Muscle of leg (tissue), 3 donors: ENCODE measurements at regions not wholly inside any gene's neighbourhood (a gene's known extent, or its start where the extent isn't known, plus 50 kb on each side); places are given as distances from the start of the nearest gene placed in this dataset.

ENCODE experiments used
- DNase-seq: peaks from one replicate; pipeline ENCODE4 v3.0.0; 2013
- H3K27ac ChIP-seq: one replicate; pipeline ENCODE4 v1.5.1; 2013; ENCODE audit warnings: mild to moderate bottlenecking, low read length, control low read depth
- H3K27me3 ChIP-seq: one replicate; pipeline ENCODE4 v1.6.1; 2013; ENCODE audit warnings: low read length; ENCODE audit not compliant: control insufficient read depth, insufficient read depth
- H3K36me3 ChIP-seq: one replicate; pipeline ENCODE4 v1.6.1; 2013; ENCODE audit warnings: low read length; ENCODE audit not compliant: control insufficient read depth, insufficient read depth
- H3K4me1 ChIP-seq: one replicate; pipeline ENCODE4 v1.6.1; 2013; ENCODE audit warnings: low read length; ENCODE audit not compliant: control insufficient read depth, insufficient read depth
- H3K4me3 ChIP-seq: one replicate; pipeline ENCODE4 v1.5.1; 2013; ENCODE audit warnings: low read length, control low read depth
- H3K9me3 ChIP-seq: replicated peaks from 2 replicates; pipeline ENCODE4 v1.6.1; 2013; ENCODE audit warnings: low read depth, low read length; ENCODE audit not compliant: control insufficient read depth
- WGBS: methylation state at CpG from one replicate; pipeline ENCODE4 v1.1.5; 2013; ENCODE audit warnings: missing lambda C conversion rate; ENCODE audit not compliant: insufficient coverage; 5-methylcytosine and 5-hydroxymethylcytosine counted together

DNA sequence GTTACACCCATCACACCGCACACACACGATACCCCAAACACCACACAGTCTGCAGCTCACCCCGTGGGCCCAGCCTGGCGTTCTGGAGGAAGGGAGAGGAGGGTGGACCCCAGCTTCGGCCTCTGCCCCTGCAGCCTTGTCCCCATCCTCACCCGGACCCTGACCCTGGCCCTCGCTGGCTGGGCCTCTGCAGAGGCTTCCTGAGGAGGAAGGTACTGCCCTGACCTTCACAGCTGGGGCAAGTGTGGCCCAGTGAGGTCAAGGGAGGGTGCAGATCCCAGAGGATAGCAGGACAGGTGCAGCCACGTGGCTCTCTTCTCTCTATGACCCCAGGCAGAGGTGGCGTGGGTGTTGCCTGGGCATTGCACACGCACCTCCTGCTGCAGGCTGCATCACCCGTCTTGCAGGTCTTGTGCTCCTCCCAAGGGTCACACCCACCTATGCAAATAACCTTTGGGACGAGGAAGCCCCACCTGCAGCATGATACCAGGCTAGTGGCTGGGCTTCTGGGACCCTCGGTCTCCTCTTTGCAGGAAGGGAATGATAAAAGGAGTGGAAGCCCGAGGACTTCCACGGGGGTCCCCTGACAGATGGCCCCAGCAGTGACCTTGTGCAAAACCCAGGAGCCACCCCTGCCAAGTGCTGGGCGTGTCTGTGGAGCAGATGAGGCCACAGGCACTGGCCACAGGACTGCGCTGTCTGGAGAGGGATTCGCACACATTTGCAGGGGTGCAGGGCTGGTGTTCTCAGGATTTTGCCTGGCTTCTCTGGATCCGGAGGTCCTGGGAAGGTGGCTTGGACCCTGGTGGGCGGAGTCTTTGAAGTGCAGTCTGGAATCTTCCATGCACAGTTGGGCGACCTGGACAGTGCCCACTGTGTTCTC, 1241.5 kb downstream of the BRD1 start:
- peaks cover 7% of the 10 kb centered on the region for H3K4me1 ChIP-seq
- H3K27ac ChIP-seq = no peak overlapping the region
- DNase-seq = no peak
- no peak overlapping the region for H3K4me3 ChIP-seq
- 69% methylated on average over 10 of the region's 21 CpGs for WGBS
- H3K9me3 ChIP-seq = no peaks in the 10 kb centered on the region
- no peaks in the 10 kb centered on the region for H3K36me3 ChIP-seq
- no peaks in the 10 kb centered on the region for H3K27me3 ChIP-seq

DNA sequence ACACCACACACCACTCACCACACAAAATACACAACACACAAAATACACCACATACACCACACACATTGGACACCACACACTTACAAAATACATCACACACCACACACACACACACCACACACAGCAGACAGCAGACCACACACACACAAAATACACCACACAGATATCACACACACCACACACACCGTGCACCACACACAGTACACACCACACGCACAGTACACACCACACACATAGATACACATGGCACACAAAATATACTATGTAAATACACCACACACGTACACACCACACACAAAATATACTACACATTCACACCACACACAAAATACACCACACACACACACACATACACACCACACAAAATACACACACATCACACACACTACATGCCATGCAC, 1243.5 kb downstream of the BRD1 start:
- Histone ChIP-seq H3K36me3 (no peaks in the 10 kb centered on the region), H3K4me3 (no peak overlapping the region), H3K27ac (no peak overlapping the region), H3K9me3 (no peaks in the 10 kb centered on the region), H3K4me1 (peaks cover 18% of the 10 kb centered on the region), H3K27me3 (peaks cover 11% of the 10 kb centered on the region)
- WGBS = 93% methylated on average over 3 of the region's 3 CpGs
- DNase-seq = no peak

DNA sequence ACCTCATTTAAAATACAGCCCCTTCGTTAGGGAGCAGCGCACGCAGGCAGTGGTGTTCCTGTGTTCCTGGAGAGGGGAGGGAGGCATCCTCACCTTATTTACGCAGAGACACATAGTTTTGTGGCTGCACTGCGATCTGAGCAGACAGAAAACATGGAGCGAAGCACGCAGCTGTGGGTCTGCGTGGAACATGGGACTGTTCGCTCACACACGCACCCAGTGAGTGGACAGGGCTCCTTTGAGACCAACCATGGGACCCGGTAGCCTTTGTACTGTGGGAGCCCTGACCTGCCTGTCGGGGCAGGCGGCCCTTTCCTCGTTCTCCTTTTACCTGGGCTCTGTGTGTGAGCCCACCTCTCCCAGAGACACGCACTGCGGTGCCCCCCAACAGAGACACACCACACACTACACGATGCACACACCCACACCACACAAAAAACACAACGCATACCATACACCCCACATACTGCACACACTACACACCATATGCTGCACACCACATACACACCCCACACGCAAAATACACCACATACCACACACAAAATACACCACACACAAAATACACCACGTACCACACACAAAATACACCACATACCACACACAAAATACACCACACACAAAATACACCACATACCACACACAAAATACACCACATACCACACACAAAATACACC, 1245.7 kb downstream of the BRD1 start:
- H3K27ac ChIP-seq = no peak overlapping the region
- peaks cover 28% of the 10 kb centered on the region for H3K27me3 ChIP-seq
- no peak overlapping the region for H3K4me3 ChIP-seq
- H3K4me1 ChIP-seq = peaks cover 20% of the 10 kb centered on the region
- no peaks in the 10 kb centered on the region for H3K36me3 ChIP-seq
- no peaks in the 10 kb centered on the region for H3K9me3 ChIP-seq
- no peak for DNase-seq
- 48% methylated on average over 16 of the region's 20 CpGs for WGBS

DNA sequence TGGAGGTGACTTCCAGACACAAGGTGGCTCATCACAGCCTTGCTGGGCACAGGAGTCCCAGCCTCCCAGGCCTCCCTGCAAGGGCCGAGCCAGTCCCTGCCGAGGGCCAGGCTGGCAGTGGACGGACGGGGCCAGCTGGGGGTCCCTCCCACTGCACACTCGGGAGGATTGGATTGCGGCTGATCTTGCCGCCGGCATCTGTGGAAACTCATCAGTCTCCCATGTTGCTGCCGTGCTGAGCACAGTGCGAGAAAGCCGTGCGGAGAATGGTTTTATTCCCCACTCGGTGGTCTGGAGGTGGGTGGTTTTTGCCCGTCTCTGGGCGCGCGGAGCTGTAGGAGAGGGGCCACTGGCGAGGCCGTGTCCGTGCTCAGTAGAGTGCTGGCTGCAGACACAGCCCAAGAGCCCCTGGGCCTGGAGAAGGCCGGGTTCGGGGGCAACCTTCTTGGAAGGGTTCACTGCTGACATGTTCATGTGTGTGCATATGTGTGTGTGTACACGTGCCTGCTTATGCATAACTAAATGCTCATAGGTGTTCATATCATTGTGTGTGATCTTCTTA, 1246.4 kb downstream of the BRD1 start:
- DNase-seq = peak; percentile 40
- Histone ChIP-seq H3K36me3 (no peaks in the 10 kb centered on the region), H3K4me3 (no peak overlapping the region), H3K4me1 (peaks cover 20% of the 10 kb centered on the region), H3K27ac (no peak overlapping the region), H3K27me3 (peaks cover 29% of the 10 kb centered on the region), H3K9me3 (no peaks in the 10 kb centered on the region)
- 31% methylated on average over 20 of the region's 23 CpGs for WGBS

DNA sequence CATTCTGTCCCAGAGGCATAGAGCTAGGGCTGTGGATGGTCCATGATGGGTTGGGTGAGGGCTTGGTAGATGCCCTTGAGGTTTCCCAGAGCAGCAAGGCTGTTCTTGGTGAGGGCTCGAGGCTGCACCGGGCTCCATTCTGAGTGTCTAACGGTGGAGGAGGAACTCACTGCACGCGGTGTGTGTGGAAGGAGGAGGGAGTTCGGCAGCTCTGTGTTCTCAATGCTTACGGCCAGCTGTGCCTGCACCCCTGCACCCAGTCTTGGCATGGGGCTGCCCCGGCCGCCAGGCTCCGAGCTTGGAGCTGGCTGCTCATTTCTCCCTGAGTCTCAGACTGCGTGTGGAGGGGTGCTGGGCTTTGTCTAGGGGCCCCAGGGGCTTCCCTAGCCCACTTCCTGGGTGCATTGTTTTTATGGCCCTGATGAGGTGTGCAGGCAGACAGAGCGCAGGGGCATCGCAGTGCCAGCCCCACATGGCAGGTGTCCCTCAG, 1247.1 kb downstream of the BRD1 start:
- H3K27ac ChIP-seq = no peak overlapping the region
- H3K9me3 ChIP-seq = no peaks in the 10 kb centered on the region
- H3K27me3 ChIP-seq = peaks cover 30% of the 10 kb centered on the region
- WGBS = 72% methylated on average over 11 of the region's 13 CpGs
- no peaks in the 10 kb centered on the region for H3K36me3 ChIP-seq
- peaks cover 20% of the 10 kb centered on the region for H3K4me1 ChIP-seq
- no peak overlapping the region for H3K4me3 ChIP-seq
- DNase-seq = no peak

DNA sequence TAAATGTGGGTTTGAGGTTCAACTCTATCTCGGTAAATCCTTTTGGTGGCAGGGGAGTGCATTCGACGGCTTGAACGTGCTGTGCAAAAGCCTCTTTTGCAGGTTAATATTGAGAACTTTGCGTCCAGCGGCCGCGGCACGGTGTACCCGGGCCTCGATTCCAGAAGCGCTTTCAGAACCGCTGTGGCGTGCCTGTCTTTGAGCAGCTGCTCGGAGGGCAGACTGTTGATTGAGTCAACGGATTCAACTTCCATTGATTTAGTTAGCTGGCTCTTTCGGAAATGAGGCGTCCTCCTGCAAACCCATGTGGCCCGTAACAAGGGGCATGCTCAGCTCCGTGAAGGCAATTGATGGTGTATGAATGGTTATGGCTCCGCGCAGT, 1247.8 kb downstream of the BRD1 start:
- DNase-seq = no peak
- Histone ChIP-seq H3K27me3 (peaks cover 32% of the 10 kb centered on the region), H3K27ac (no peak overlapping the region), H3K4me3 (no peak overlapping the region), H3K36me3 (no peaks in the 10 kb centered on the region), H3K9me3 (no peaks in the 10 kb centered on the region), H3K4me1 (peaks cover 20% of the 10 kb centered on the region)
- WGBS = 76% methylated on average over 22 of the region's 22 CpGs

DNA sequence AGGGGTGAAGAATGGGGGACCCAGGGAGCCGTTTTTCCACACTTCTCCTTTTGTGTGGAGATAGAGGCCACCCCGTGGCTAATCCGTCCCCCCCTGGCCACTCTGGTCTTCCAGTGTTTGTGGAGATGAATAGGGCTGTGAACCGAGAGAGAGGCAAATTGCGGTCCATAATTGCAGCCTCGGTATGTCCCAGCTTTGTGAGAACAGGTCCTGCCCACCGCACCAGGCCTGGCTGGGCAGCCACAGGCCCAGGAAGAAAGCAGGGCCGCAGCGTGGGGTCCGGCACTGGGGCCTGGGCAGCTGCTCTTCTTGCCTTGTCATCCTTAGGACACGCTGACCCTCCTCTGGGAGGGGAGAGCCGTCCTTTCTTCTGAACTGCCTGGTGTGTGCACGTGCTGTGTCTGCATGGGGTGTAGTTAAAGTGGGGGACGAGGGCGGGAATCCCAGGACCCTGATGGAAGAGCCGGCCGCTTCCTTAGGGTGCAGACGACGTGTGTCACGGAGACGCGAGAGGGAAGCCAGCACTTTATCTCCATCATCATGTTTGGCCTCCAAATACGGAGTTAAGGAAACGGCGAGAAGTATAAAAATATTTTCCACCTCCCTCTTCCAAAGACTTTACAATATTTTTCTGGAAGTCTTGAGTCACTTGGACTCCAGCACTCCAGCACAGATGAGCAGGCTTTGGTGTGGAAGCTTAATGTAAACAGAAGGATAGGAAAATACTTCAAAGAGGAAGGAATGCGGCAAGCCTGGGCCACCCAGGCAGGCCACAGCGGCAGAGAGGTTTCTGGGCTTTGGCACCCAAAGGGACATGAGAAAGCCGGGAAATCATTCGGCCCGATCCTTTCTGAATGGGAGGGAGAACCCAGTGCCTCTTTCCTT, 1248.4 kb downstream of the BRD1 start:
- Histone ChIP-seq H3K4me1 (peaks cover 20% of the 10 kb centered on the region), H3K27me3 (peaks cover 38% of the 10 kb centered on the region), H3K36me3 (no peaks in the 10 kb centered on the region), H3K9me3 (no peaks in the 10 kb centered on the region), H3K4me3 (no peak overlapping the region), H3K27ac (no peak overlapping the region)
- 37% methylated on average over 14 of the region's 30 CpGs for WGBS
- DNase-seq = peak; percentile 90

DNA sequence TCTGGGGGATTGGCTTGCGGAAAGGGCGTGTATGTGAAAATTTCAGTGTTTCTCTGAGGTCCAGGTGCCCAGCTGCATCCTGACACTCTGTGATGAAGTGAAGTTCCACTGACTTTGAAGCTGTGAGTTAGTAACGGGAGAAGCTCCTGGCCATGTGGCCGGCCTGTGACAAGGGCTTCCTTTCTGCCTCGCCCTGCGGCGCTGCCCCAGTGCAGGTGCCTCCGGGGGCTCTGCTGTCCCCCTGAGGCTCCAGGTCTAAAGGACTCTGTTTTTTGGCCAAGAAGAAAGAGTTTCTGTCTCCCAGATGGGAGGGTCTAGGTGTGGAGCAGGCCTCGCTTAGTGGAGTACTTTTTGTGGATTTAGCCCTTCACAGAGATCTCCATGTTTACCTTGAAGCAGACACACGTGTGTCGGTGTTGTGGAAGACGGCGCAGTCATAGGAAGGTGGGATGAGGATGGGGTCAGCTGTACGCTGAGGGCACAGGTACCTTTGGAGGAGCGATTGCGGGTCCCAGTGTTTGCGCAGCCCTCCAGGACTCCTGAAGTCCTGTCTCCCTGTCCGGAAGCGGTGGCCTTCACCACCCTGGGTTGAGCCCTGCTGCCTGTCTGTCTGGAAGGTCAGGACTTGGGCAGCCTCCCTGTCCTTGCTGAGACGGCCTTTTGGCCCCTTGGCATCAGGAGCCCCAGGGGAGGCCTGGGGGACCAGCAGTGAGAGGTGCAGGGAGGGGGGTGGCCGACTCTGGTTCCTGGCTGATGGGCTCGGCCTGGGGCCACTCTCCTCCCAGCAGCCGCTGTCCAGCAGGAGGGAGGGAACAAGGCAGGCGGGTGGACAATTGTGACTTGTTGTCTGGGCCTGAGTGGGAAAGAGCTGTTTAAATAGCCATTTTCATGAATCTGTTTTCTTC, 1249.3 kb downstream of the BRD1 start:
- no peaks in the 10 kb centered on the region for H3K36me3 ChIP-seq
- H3K4me1 ChIP-seq = peaks cover 20% of the 10 kb centered on the region
- H3K27ac ChIP-seq = no peak overlapping the region
- DNase-seq = no peak
- no peaks in the 10 kb centered on the region for H3K9me3 ChIP-seq
- 76% methylated on average over 21 of the region's 24 CpGs for WGBS
- no peak overlapping the region for H3K4me3 ChIP-seq
- peaks cover 45% of the 10 kb centered on the region for H3K27me3 ChIP-seq

DNA sequence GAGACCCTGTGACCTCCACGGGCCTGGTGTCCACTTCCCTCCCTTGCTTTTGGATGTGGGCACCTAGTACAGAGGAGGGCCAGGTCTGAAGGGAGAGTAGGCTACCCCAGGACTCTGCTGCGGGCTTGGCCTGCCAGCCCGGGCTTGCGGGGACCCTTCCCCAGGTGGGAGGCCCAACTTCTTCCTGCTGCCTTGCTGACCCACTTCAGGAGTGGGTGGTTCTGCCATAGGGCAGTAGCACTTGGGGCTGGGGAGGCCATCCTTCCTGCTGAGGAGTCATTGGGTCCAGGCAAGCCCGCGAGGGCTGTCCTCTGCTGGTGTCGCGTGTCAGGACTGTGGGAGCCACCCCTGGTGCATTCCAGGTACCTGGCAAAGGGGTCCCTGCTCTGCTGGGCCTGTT, 1250.0 kb downstream of the BRD1 start:
- Histone ChIP-seq H3K4me1 (peaks cover 20% of the 10 kb centered on the region), H3K4me3 (no peak overlapping the region), H3K27ac (no peak overlapping the region), H3K9me3 (no peaks in the 10 kb centered on the region), H3K36me3 (no peaks in the 10 kb centered on the region), H3K27me3 (peaks cover 49% of the 10 kb centered on the region)
- 74% methylated on average over 5 of the region's 8 CpGs for WGBS
- no peak for DNase-seq
